Panc1 (cell line): ENCODE measurements at regions not wholly inside any gene's neighbourhood (a gene's known extent, or its start where the extent isn't known, plus 50 kb on each side); places are given as distances from the start of the nearest gene placed in this dataset.

ENCODE experiments used
- CTCF ChIP-seq: fragments of 450-650 bp; IDR thresholded peaks from 2 replicates; pipeline ENCODE4 v1.5.1; 2017; ENCODE audit warnings: mild to moderate bottlenecking
- POLR2AphosphoS5 ChIP-seq: IDR thresholded peaks from 2 replicates; pipeline ENCODE4 v1.6.1; 2012; ENCODE audit warnings: mild to moderate bottlenecking, low read depth, low read length, moderate library complexity
- SIN3A ChIP-seq: IDR thresholded peaks from 2 replicates; pipeline ENCODE4 v1.6.1; 2012; ENCODE audit warnings: low read depth, mild to moderate bottlenecking, low read length, moderate library complexity, borderline replicate concordance; ENCODE audit not compliant: insufficient read depth
- TCF7L2 ChIP-seq: IDR thresholded peaks from 2 replicates; pipeline ENCODE4 v1.6.1; 2011; ENCODE audit warnings: mild to moderate bottlenecking, low read depth, low read length, inconsistent platforms
- TF ChIP-seq, protein P1 (sequence below), 2 experiments: IDR thresholded peaks; 2 replicates each; pipeline ENCODE4 v1.6.1; 2011 to 2012; ENCODE audit warnings: low read depth in 2 of 2, control low read depth in 1 of 2, low read length in 1 of 2, mild to moderate bottlenecking in 1 of 2, moderate library complexity in 1 of 2; ENCODE audit not compliant: insufficient read depth in 1 of 2

GRCh38 chr4:24056289-24056688 lies 166.4 kb upstream of the PPARGC1A start:
- no peak for TF ChIP-seq CTCF
- TF ChIP-seq POLR2AphosphoS5 = no peak
- no peak for TF ChIP-seq TCF7L2
- TF ChIP-seq, protein P1, sequence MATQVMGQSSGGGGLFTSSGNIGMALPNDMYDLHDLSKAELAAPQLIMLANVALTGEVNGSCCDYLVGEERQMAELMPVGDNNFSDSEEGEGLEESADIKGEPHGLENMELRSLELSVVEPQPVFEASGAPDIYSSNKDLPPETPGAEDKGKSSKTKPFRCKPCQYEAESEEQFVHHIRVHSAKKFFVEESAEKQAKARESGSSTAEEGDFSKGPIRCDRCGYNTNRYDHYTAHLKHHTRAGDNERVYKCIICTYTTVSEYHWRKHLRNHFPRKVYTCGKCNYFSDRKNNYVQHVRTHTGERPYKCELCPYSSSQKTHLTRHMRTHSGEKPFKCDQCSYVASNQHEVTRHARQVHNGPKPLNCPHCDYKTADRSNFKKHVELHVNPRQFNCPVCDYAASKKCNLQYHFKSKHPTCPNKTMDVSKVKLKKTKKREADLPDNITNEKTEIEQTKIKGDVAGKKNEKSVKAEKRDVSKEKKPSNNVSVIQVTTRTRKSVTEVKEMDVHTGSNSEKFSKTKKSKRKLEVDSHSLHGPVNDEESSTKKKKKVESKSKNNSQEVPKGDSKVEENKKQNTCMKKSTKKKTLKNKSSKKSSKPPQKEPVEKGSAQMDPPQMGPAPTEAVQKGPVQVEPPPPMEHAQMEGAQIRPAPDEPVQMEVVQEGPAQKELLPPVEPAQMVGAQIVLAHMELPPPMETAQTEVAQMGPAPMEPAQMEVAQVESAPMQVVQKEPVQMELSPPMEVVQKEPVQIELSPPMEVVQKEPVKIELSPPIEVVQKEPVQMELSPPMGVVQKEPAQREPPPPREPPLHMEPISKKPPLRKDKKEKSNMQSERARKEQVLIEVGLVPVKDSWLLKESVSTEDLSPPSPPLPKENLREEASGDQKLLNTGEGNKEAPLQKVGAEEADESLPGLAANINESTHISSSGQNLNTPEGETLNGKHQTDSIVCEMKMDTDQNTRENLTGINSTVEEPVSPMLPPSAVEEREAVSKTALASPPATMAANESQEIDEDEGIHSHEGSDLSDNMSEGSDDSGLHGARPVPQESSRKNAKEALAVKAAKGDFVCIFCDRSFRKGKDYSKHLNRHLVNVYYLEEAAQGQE (IDR thresholded peaks at IDR 0.05; ENCODE audit: insufficient read depth in 1 of 2, low read depth in 2 of 2, low read length in 1 of 2) = no peak
- TF ChIP-seq SIN3A = no peak
